ENCODE measurements at regions not wholly inside any gene's neighbourhood (a gene's known extent, or its start where the extent isn't known, plus 50 kb on each side); places are given as distances from the start of the nearest gene placed in this dataset.
A peak's percentile ranks its signal among the peaks of the same experiment; 100 is the strongest.

GRCh38 chr4:58515226-58515625 is 1405.0 kb upstream of the IGFBP7 start:
- Histone ChIP-seq H3K4me3 (ENCODE audit: low read depth, low read length) (no peak overlapping the region), H3K36me3 (ENCODE audit: control insufficient read depth, insufficient read depth, low read length) (no peaks in the 10 kb centered on the region), H3K27me3 (ENCODE audit: control insufficient read depth, insufficient read depth, low read length) (no peaks in the 10 kb centered on the region)
- no peak for TF ChIP-seq CTCF (IDR thresholded peaks at IDR 0.05; ENCODE audit: insufficient read depth, low read length, severe bottlenecking)
- DNase-seq (ENCODE audit: low read depth), result no peak
- FAIRE-seq, result no peak

- Histone ChIP-seq H3K4me3 (ENCODE audit: low read depth, low read length) (no peak overlapping the region), H3K36me3 (ENCODE audit: control insufficient read depth, insufficient read depth, low read length) (no peaks in the 10 kb centered on the region), H3K27me3 (ENCODE audit: control insufficient read depth, insufficient read depth, low read length) (no peaks in the 10 kb centered on the region)
- no peak for FAIRE-seq
- DNase-seq (ENCODE audit: low read depth), result no peak
- no peak for TF ChIP-seq CTCF (IDR thresholded peaks at IDR 0.05; ENCODE audit: insufficient read depth, low read length, severe bottlenecking)
These were observed 1404.1 kb upstream of the IGFBP7 start for GRCh38 chr4:58514299-58514698.

- H3K36me3 ChIP-seq (ENCODE audit: control insufficient read depth, insufficient read depth, low read length), result no peaks in the 10 kb centered on the region
- no peak overlapping the region for H3K4me3 ChIP-seq (ENCODE audit: low read depth, low read length)
- no peak for FAIRE-seq
- no peak for DNase-seq (ENCODE audit: low read depth)
- TF ChIP-seq CTCF (IDR thresholded peaks at IDR 0.05; ENCODE audit: insufficient read depth, low read length, severe bottlenecking), result no peak
- H3K27me3 ChIP-seq (ENCODE audit: control insufficient read depth, insufficient read depth, low read length), result no peaks in the 10 kb centered on the region
These were observed 1400.5 kb upstream of the IGFBP7 start for GRCh38 chr4:58510652-58511051.

- DNase-seq (ENCODE audit: low read depth) (no peak), FAIRE-seq (no peak)
- TF ChIP-seq CTCF (IDR thresholded peaks at IDR 0.05; ENCODE audit: insufficient read depth, low read length, severe bottlenecking), result no peak
- no peaks in the 10 kb centered on the region for H3K36me3 ChIP-seq (ENCODE audit: control insufficient read depth, insufficient read depth, low read length)
- H3K27me3 ChIP-seq (ENCODE audit: control insufficient read depth, insufficient read depth, low read length), result no peaks in the 10 kb centered on the region
- no peak overlapping the region for H3K4me3 ChIP-seq (ENCODE audit: low read depth, low read length)
These were observed 1396.9 kb upstream of the IGFBP7 start for GRCh38 chr4:58507079-58507478.

- no peak for TF ChIP-seq CTCF (IDR thresholded peaks at IDR 0.05; ENCODE audit: insufficient read depth, low read length, severe bottlenecking)
- DNase-seq (ENCODE audit: low read depth) (peak; percentile 1), FAIRE-seq (no peak)
- no peaks in the 10 kb centered on the region for H3K36me3 ChIP-seq (ENCODE audit: control insufficient read depth, insufficient read depth, low read length)
- H3K27me3 ChIP-seq (ENCODE audit: control insufficient read depth, insufficient read depth, low read length), result no peaks in the 10 kb centered on the region
- no peak overlapping the region for H3K4me3 ChIP-seq (ENCODE audit: low read depth, low read length)
These were observed 1392.7 kb upstream of the IGFBP7 start for GRCh38 chr4:58502839-58503238.

- Histone ChIP-seq H3K36me3 (ENCODE audit: control insufficient read depth, insufficient read depth, low read length) (no peaks in the 10 kb centered on the region), H3K27me3 (ENCODE audit: control insufficient read depth, insufficient read depth, low read length) (no peaks in the 10 kb centered on the region), H3K4me3 (ENCODE audit: low read depth, low read length) (no peak overlapping the region)
- TF ChIP-seq CTCF (IDR thresholded peaks at IDR 0.05; ENCODE audit: insufficient read depth, low read length, severe bottlenecking), result no peak
- FAIRE-seq (no peak), DNase-seq (ENCODE audit: low read depth) (no peak)
These were observed 1389.0 kb upstream of the IGFBP7 start for GRCh38 chr4:58499182-58499581.
